Glomerular visceral epithelial cell (primary cell): ENCODE measurements at regions not wholly inside any gene's neighbourhood (a gene's known extent, or its start where the extent isn't known, plus 50 kb on each side); places are given as distances from the start of the nearest gene placed in this dataset.
"Not testable (repeated sequence)": the region's sequence is repeated elsewhere in the genome, so short reads cannot be mapped to it uniquely, and the experiment has no call there.

Experiments used
- DNase-seq: peaks from one replicate; pipeline ENCODE4 v3.0.0-alpha.2; 2016; ENCODE audit errors: extremely low spot score

DNA sequence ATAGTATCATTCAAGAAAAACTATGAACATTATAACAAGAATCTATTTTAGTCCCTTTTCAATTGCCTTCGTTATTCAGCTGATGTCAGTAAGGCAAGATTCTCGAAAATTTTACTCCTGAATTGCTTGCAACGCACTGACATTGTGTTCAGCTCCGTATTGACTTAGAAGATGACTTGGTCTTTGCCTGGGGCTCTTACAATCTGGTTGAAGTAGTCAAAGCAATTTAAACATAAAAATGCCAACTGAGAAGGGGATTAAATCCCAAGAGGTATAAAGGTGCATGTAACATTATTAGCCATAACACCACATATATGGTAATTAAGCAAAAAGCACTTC lies 507.1 kb downstream of the CENPC start:
- DNase-seq, result no peak

DNA sequence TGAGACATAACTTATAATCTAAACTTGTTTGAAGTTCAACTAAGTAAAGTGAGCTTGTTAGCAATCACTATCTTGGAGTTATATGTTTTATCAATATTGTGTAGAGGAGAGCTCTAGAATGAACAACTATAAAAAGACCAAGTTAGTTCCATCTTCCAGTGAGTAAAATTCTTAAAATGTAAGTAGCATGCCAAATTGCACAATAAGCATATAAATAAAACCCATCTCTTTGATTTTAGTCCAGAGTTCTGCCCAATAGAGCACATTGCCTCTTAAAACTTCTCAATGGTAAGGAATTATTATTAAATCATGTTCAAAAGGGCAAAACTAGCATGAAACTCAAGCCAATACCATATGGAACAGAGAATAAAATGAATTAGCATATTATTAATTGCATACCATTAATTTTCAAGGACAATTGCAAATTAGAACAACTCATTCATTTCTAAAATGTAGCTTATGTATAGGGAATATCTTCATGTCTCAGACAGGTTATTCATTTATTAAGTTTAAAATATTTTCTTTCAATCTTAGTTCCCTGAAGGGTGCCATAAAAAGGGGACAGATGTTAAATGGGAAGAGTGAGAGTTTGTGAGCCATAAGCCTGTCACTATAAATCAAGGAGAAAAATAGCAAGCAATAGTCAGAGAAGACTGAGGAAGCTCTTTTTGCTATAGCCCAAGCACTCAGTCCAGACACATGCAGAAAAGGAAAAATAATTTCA lies 507.6 kb downstream of the CENPC start:
- DNase-seq, result no peak

GRCh38 chr4:67036791-67037190 lies 508.5 kb downstream of the CENPC start:
- DNase-seq, result no peak

DNA sequence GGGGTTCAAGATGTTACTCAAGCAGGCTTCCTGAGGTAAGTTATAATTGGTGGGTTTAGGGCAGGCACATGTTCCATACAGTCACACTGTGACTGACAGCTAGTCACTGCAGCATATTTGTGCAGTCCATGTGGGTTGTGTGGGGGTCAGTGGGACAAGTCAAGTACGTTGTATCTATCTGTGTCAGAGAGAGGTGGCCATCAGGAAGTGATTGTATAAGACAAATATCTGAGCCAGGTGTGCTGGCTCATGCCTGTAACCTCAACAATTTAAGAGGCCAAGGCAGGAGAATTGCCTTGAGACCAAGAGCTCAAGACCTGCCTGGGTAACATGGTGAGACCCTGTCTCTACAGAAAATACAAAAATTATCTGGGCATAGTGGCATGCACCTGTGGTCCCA lies 509.3 kb downstream of the CENPC start:
- DNase-seq, result peak; percentile 18

DNA sequence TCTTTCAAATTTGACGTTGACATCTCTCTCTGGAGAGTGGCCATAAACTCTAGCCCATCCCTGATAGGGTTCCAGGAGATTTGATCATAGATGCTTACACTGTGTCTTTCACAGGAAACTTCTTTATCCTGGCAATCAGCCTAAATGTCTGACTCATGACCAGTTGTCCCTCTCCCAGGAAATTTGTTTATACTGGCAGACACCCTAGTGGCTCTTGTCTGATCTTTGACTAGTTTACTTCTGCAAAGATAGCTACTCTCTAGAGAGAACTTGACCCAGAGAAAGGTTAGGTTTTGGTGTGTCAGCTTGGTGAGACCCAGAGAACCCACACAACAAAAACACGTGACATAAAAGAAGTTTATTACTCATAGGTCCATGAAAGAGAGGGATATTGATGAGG lies 509.8 kb downstream of the CENPC start:
- DNase-seq, result peak; percentile 82

DNA sequence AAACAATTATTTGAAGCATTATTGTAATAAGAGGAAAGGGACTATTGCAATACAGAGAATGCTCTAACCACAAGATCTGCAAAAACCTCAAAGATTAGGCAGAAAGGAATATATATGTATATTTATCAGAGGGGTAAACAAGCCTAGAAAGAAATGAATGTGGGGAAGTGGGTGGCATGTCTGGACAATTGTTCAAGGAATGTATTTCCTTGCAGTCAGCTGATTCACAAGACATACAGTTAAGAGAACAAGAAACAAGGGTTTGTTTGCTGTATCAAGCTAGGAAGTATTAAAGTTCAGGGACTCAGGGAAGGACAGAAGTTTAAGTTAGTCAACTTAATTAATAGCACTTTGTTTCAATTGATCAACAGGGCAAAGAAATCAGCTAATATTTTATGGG lies 514.7 kb downstream of the CENPC start:
- DNase-seq, result no peak

DNA sequence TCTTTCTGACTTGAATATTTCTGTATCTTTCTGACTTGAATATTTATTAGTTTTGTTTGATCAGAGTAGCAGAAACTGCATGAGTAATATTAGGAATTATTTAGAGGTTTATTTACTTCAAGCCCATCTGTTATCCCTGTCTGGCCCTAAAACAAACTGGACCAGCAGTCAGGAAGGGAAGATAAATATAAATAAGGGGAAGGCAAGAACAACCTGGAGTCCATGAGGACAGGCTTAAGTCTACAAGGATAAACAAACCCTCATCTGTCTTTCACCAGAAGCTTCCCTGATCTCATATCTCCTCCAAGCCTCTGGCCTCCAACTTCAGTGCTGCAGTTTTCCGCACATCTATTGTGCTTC lies 524.9 kb downstream of the CENPC start:
- no peak for DNase-seq

DNA sequence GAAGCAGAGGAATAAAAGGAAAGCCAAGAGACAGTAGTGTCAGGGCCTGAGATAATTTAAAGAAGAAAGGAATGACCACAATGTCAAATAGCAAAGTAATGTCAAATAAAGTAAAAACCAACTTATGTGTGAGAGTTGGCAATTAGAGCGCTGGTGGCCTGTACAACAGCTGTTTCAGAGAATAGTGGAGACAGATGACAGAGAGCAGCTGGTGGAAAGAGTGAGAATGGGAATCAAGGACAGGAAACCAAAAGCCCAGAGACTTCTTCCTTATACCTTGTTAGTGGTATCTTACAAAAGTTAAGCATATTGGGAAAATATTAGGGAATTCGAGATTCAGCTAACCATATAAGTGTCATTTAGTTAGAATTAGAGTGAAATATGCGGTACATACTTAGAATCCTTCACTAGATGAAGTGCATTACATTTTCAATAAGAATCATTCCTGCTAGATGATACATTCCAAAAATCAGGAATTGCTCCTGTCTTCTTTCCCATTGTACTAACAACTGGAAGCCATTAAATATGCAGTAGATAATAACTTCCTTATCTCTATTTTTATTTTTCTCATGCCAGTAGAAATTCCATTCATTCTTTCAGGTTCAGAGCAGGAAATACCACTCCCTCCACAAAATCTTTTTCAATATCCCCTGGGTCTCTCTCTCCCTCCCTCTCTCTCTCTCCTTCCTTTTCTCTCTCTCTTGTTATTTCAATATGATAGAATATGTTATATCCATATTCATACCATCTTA lies 525.4 kb downstream of the CENPC start:
- no peak for DNase-seq

- DNase-seq, result no peak
Measured at GRCh38 chr4:67014592-67014991, 530.7 kb downstream of the CENPC start.

- no peak for DNase-seq
Measured at GRCh38 chr4:67006791-67007190, 538.5 kb downstream of the CENPC start.

DNA sequence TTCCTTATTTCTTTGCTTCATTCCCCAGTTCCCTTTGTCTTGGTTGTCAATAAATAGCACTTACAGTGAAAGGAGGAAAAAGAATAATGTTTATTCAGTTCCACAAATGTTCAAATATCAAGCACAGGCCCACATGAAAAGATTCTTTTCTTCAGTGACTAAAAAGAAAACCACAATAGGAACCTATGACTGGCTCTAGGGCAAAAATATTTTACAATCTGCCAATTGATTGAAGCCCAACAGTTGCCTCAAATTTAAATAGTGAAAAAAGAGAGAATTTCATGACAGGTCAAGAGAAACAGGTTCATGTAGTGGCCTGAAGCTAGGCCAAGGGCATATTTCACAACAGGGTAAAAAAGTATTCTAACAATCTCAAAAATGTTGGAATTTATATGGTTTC lies 553.8 kb downstream of the CENPC start:
- DNase-seq, result no peak

GRCh38 chr4:66974665-66975064 lies 570.6 kb downstream of the CENPC start:
- no peak for DNase-seq

GRCh38 chr4:66972087-66972486 lies 573.2 kb downstream of the CENPC start:
- no peak for DNase-seq

GRCh38 chr4:66964467-66964866 lies 580.8 kb downstream of the CENPC start:
- no peak for DNase-seq

DNA sequence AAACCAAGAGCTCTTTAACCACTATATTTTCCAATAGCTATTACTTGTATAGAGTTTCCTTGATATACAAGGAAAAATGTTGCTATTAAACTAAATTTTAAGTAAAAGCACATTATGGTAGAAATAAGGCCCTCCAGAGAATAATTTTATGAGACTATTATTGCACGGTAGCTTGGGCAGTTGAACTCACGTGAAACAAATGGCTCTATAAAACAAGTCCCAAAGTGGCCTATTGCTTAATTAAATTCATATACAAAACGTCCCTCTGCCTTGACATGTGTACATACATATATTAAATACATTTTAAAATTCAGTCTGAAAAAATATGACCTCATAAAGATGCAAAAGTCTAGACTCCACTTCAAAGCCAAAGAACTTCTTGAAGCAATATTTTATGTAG lies 582.2 kb downstream of the CENPC start:
- no peak for DNase-seq

- no peak for DNase-seq
Measured at GRCh38 chr4:66959207-66959606, 586.1 kb downstream of the CENPC start.

DNA sequence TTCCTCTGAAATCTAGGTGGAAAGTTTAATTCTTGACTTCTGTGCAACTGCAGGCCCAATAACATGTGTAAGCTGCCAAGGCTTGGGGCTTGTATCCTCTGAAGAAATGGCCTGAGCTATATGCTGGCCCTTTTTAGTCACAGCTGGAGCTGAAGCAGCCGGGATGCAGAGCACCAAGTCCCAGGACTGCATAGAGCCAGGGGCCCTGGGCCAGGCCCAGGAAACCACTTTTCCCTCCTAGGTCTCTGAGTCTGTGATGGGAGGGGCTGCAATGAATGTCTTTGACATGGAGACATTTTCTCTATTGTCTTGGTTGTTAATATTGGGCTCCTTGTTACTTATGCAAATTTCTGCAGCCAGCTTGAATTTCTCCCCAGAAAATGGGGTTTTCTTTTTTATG lies 588.5 kb downstream of the CENPC start:
- no peak for DNase-seq

- DNase-seq, result no peak
Measured at GRCh38 chr4:66956426-66956825, 588.9 kb downstream of the CENPC start.

GRCh38 chr4:66955784-66956183 lies 589.5 kb downstream of the CENPC start:
- DNase-seq, result no peak

DNA sequence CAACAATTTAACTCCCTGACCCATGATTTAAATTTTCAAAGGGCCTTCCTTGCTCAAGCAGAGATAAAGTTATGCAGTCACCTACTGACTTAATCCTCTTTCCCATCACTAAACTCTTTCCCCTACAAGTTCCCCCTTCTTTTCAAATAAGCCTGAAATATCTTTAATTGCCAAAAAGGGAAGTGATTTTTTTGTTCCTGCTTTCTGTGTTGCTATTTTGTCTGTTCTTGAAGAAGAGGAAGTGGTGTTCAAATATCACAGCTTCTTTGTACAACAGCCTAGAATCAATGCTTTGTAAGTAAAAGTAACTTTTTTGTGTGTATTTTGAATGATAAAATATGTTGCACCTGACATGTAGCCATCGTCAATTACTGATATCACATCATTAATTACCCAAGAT lies 595.9 kb downstream of the CENPC start:
- no peak for DNase-seq

- DNase-seq, result no peak
Measured at GRCh38 chr4:66946761-66947160, 598.5 kb downstream of the CENPC start.

- DNase-seq, result no peak
Measured at GRCh38 chr4:66943112-66943511, 602.2 kb downstream of the CENPC start.

DNA sequence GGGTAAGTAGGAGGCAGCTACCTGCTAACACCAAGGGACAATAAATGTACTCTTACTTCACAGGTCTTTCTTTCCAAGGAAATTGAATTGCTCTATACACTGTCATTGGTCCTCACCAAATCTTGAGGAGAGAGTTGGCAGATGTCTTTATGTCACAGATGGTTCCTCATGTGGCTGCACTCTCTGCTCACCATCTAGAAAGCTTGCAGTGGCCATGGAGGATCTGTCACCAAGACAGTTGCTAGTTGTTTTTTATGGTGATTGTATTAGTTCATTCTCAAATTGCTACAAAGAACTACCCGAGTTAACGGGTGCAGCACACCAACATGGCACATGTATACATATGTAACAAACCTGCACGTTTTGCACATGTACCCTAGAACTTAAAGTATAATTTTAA lies 613.3 kb downstream of the CENPC start:
- DNase-seq, result not testable (repeated sequence)

- DNase-seq, result no peak
Measured at GRCh38 chr4:66930206-66930605, 615.1 kb downstream of the CENPC start.
